ENCODE measurements at regions not wholly inside any gene's neighbourhood (a gene's known extent, or its start where the extent isn't known, plus 50 kb on each side); places are given as distances from the start of the nearest gene placed in this dataset.

DNA sequence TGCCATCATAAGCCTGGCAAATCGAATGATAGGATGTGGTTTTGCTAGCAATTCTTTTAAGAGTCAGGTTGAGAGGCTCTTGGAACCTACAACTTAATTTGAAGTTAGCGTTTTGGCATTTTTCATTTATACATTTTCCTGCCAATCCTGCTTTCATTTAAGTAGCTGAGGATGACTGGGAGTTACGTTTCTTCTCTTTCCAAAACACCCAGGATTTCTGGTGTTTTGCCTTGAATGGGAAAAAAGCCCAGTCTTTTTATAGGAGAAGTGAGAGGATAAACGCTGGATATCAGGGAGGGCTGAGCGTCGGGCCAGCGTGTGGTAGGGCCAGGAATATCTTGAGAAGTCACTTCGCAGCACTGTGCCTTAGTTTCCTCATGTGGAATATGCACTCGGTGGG, 174.2 kb upstream of the HAND2 start:
- H3K27me3 Mint-ChIP-seq (ENCODE audit: low read depth, unreplicated experiment): no peaks in the 10 kb centered on the region
- Histone ChIP-seq H3K27me3 (ENCODE audit: insufficient read depth, low read length) (no peaks in the 10 kb centered on the region), H4K20me1 (ENCODE audit: insufficient read depth, low read length) (no peaks in the 10 kb centered on the region), H3K4me2 (ENCODE audit: low read length) (no peak overlapping the region), H3K27ac (ENCODE audit: low read depth, low read length) (no peak overlapping the region), H3K4me1 (ENCODE audit: insufficient read depth, low read length) (no peaks in the 10 kb centered on the region), H3K9me3 (ENCODE audit: insufficient read depth, low read depth, low read length) (peaks cover 3% of the 10 kb centered on the region), H3K4me3 (ENCODE audit: insufficient read depth, low read depth, low read length) (no peak overlapping the region), H2AFZ (ENCODE audit: low read depth, low read length) (no peak overlapping the region), H3K9ac (ENCODE audit: low read length) (no peak overlapping the region), H3K36me3 (ENCODE audit: insufficient read depth, low read length) (no peaks in the 10 kb centered on the region), H3K79me2 (ENCODE audit: insufficient read depth, low read length) (no peaks in the 10 kb centered on the region)
- H3K27ac Mint-ChIP-seq (ENCODE audit: unreplicated experiment): no peak overlapping the region
- no peaks in the 10 kb centered on the region for H3K4me1 Mint-ChIP-seq (ENCODE audit: low read depth, unreplicated experiment)
- DNase-seq (ENCODE audit: low read depth) (no peak), FAIRE-seq (no peak)
- H3K36me3 Mint-ChIP-seq (ENCODE audit: low read depth, unreplicated experiment): no peaks in the 10 kb centered on the region
- TF ChIP-seq EZH2 (IDR thresholded peaks at IDR 0.05; ENCODE audit: insufficient read depth, low read length): no peak
- no peak overlapping the region for H3K4me3 Mint-ChIP-seq (ENCODE audit: unreplicated experiment)
- peaks cover 3% of the 10 kb centered on the region for H3K9me3 Mint-ChIP-seq (ENCODE audit: unreplicated experiment)

DNA sequence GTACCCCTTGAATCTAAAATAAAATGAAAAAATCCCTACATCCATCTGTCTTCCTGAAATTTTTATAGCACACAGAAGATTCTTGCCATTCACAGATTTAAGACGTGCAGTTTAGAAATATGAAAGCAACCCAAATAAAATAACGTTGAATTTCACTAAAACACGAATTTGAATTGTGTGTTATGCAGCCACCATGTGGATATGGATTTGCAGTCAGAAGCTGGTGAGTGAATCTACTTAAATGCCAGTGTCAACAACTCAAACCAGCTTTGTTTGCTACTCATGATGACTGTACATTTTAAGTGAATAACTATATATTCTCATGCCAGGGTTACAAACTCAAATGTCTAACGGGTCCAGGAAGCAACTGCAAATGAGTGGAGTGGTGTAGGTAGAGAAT, 173.0 kb upstream of the HAND2 start:
- DNase-seq (ENCODE audit: low read depth) (no peak), FAIRE-seq (no peak)

DNA sequence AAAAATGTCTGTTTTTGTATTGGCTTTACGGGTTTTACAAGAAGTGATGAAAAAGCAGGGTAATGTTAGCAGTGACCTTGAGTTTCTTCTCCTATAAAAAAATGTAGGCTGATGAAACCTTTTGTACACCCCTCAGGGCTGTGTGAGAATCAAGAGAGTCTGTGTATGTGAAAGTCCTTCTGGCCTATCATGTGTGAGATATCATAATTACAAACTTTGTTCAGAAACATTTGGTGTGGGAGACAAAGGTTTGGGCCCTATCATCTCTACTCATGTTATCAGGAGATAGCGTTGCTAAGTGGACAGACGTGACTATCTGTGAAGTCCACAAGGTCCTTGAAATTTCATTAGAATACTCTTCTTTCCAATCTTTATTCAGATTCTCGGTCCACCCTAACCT, 170.6 kb upstream of the HAND2 start:
- Histone ChIP-seq H3K4me1 (ENCODE audit: insufficient read depth, low read length) (no peaks in the 10 kb centered on the region), H3K36me3 (ENCODE audit: insufficient read depth, low read length) (no peaks in the 10 kb centered on the region), H3K9me3 (ENCODE audit: insufficient read depth, low read depth, low read length) (peaks cover 3% of the 10 kb centered on the region), H4K20me1 (ENCODE audit: insufficient read depth, low read length) (no peaks in the 10 kb centered on the region), H2AFZ (ENCODE audit: low read depth, low read length) (no peak overlapping the region), H3K9ac (ENCODE audit: low read length) (no peak overlapping the region), H3K27me3 (ENCODE audit: insufficient read depth, low read length) (no peaks in the 10 kb centered on the region), H3K4me3 (ENCODE audit: insufficient read depth, low read depth, low read length) (no peak overlapping the region), H3K4me2 (ENCODE audit: low read length) (no peak overlapping the region), H3K79me2 (ENCODE audit: insufficient read depth, low read length) (no peaks in the 10 kb centered on the region), H3K27ac (ENCODE audit: low read depth, low read length) (no peak overlapping the region)
- no peak for FAIRE-seq
- H3K36me3 Mint-ChIP-seq (ENCODE audit: low read depth, unreplicated experiment): no peaks in the 10 kb centered on the region
- H3K4me3 Mint-ChIP-seq (ENCODE audit: unreplicated experiment): no peak overlapping the region
- DNase-seq (ENCODE audit: low read depth): no peak
- no peak overlapping the region for H3K27ac Mint-ChIP-seq (ENCODE audit: unreplicated experiment)
- H3K9me3 Mint-ChIP-seq (ENCODE audit: unreplicated experiment): peaks cover 3% of the 10 kb centered on the region
- H3K27me3 Mint-ChIP-seq (ENCODE audit: low read depth, unreplicated experiment): no peaks in the 10 kb centered on the region
- no peak for TF ChIP-seq EZH2 (IDR thresholded peaks at IDR 0.05; ENCODE audit: insufficient read depth, low read length)
- TF ChIP-seq, protein P1, sequence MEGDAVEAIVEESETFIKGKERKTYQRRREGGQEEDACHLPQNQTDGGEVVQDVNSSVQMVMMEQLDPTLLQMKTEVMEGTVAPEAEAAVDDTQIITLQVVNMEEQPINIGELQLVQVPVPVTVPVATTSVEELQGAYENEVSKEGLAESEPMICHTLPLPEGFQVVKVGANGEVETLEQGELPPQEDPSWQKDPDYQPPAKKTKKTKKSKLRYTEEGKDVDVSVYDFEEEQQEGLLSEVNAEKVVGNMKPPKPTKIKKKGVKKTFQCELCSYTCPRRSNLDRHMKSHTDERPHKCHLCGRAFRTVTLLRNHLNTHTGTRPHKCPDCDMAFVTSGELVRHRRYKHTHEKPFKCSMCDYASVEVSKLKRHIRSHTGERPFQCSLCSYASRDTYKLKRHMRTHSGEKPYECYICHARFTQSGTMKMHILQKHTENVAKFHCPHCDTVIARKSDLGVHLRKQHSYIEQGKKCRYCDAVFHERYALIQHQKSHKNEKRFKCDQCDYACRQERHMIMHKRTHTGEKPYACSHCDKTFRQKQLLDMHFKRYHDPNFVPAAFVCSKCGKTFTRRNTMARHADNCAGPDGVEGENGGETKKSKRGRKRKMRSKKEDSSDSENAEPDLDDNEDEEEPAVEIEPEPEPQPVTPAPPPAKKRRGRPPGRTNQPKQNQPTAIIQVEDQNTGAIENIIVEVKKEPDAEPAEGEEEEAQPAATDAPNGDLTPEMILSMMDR (IDR thresholded peaks at IDR 0.05; ENCODE audit: insufficient read depth, low read depth, low read length): no peak
- H3K4me1 Mint-ChIP-seq (ENCODE audit: low read depth, unreplicated experiment): no peaks in the 10 kb centered on the region

More for the DNA sequence above, 173.0 kb upstream of the HAND2 start:
- no peaks in the 10 kb centered on the region for H3K36me3 Mint-ChIP-seq (ENCODE audit: low read depth, unreplicated experiment)
- no peak overlapping the region for H3K4me3 Mint-ChIP-seq (ENCODE audit: unreplicated experiment)
- H3K27me3 ChIP-seq (ENCODE audit: insufficient read depth, low read length): no peaks in the 10 kb centered on the region
- H3K4me2 ChIP-seq (ENCODE audit: low read length): no peak overlapping the region
- no peak overlapping the region for H3K27ac Mint-ChIP-seq (ENCODE audit: unreplicated experiment)
- H3K9me3 ChIP-seq (ENCODE audit: insufficient read depth, low read depth, low read length): peaks cover 3% of the 10 kb centered on the region
- H3K4me1 Mint-ChIP-seq (ENCODE audit: low read depth, unreplicated experiment): no peaks in the 10 kb centered on the region
- H3K9ac ChIP-seq (ENCODE audit: low read length): no peak overlapping the region
- no peaks in the 10 kb centered on the region for H4K20me1 ChIP-seq (ENCODE audit: insufficient read depth, low read length)
- no peak overlapping the region for H2AFZ ChIP-seq (ENCODE audit: low read depth, low read length)
- no peaks in the 10 kb centered on the region for H3K4me1 ChIP-seq (ENCODE audit: insufficient read depth, low read length)
- H3K36me3 ChIP-seq (ENCODE audit: insufficient read depth, low read length): no peaks in the 10 kb centered on the region
- no peak for TF ChIP-seq EZH2 (IDR thresholded peaks at IDR 0.05; ENCODE audit: insufficient read depth, low read length)
- TF ChIP-seq, protein P1 (IDR thresholded peaks at IDR 0.05; ENCODE audit: insufficient read depth, low read depth, low read length): no peak
- peaks cover 3% of the 10 kb centered on the region for H3K9me3 Mint-ChIP-seq (ENCODE audit: unreplicated experiment)
- no peaks in the 10 kb centered on the region for H3K27me3 Mint-ChIP-seq (ENCODE audit: low read depth, unreplicated experiment)
- H3K4me3 ChIP-seq (ENCODE audit: insufficient read depth, low read depth, low read length): no peak overlapping the region
- no peak overlapping the region for H3K27ac ChIP-seq (ENCODE audit: low read depth, low read length)
- no peaks in the 10 kb centered on the region for H3K79me2 ChIP-seq (ENCODE audit: insufficient read depth, low read length)
